Body of pancreas (tissue), 4 donors: ENCODE measurements at regions not wholly inside any gene's neighbourhood (a gene's known extent, or its start where the extent isn't known, plus 50 kb on each side); places are given as distances from the start of the nearest gene placed in this dataset.

Source experiments
- POLR2A ChIP-seq, 3 donors: fragments of 450-650 bp; IDR thresholded peaks; one replicate each; pipeline ENCODE4 v1.6.1; 2016; ENCODE audit warnings: antibody characterized with exemption in 3 of 3, mild to moderate bottlenecking in 2 of 3
- TF ChIP-seq, protein P1 (sequence below), 7 experiments: fragments of 450-650 bp in 4 of 7; fragments of 200-600 bp in 3 of 7; sonication (generic) in 3 of 7; IDR thresholded peaks; one replicate each; pipeline ENCODE4 v1.5.1; 2016 to 2019; ENCODE audit warnings: antibody characterized with exemption in 7 of 7

DNA sequence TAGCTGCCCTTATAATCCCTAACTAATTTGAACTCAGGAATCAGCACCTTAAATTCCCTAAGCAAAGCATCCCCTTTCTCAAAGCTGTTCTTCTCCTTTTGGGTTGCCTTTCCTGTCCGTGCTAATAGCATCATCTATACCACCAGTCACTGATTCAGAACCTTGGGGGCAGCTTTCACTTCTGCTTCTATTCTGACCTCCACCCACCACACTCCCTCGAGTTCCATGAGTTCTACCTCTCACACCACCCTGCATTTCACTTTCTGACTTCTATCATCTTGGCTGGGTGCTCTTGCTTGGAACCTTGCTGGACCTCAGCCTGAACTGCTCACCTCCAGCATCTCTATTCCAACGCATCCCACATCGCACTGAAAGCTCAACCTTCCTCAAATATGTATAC is 55.4 kb upstream of the KCNMB2 start:
- TF ChIP-seq, protein P1, sequence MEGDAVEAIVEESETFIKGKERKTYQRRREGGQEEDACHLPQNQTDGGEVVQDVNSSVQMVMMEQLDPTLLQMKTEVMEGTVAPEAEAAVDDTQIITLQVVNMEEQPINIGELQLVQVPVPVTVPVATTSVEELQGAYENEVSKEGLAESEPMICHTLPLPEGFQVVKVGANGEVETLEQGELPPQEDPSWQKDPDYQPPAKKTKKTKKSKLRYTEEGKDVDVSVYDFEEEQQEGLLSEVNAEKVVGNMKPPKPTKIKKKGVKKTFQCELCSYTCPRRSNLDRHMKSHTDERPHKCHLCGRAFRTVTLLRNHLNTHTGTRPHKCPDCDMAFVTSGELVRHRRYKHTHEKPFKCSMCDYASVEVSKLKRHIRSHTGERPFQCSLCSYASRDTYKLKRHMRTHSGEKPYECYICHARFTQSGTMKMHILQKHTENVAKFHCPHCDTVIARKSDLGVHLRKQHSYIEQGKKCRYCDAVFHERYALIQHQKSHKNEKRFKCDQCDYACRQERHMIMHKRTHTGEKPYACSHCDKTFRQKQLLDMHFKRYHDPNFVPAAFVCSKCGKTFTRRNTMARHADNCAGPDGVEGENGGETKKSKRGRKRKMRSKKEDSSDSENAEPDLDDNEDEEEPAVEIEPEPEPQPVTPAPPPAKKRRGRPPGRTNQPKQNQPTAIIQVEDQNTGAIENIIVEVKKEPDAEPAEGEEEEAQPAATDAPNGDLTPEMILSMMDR (IDR thresholded peaks at IDR 0.05), result no peak
- TF ChIP-seq POLR2A (IDR thresholded peaks at IDR 0.05), result no peak
